ENCODE measurements at regions not wholly inside any gene's neighbourhood (a gene's known extent, or its start where the extent isn't known, plus 50 kb on each side); places are given as distances from the start of the nearest gene placed in this dataset.

GRCh38 chr3:81251096-81251495 lies 510.3 kb downstream of the GBE1 start:
- no peak for TF ChIP-seq CTCF (IDR thresholded peaks at IDR 0.05)
- TF ChIP-seq POLR2A (IDR thresholded peaks at IDR 0.05), result no peak
